Fibroblast of pulmonary artery (primary cell): ENCODE measurements at regions not wholly inside any gene's neighbourhood (a gene's known extent, or its start where the extent isn't known, plus 50 kb on each side); places are given as distances from the start of the nearest gene placed in this dataset.

Experiments used
- DNase-seq: peaks from one replicate; pipeline ENCODE4 v3.0.0-alpha.2; 2010; ENCODE audit warnings: low read depth
- H3K4me3 ChIP-seq: replicated peaks from 2 replicates; pipeline ENCODE4 v1.5.1; 2011; ENCODE audit warnings: low read depth, mild to moderate bottlenecking, control low read depth, low read length, moderate library complexity
- TF ChIP-seq, protein P1 (sequence below): IDR thresholded peaks from 2 replicates; pipeline ENCODE4 v1.5.1; 2011; ENCODE audit warnings: mild to moderate bottlenecking, control low read depth, low read length, inconsistent platforms; ENCODE audit errors: missing control alignments

DNA sequence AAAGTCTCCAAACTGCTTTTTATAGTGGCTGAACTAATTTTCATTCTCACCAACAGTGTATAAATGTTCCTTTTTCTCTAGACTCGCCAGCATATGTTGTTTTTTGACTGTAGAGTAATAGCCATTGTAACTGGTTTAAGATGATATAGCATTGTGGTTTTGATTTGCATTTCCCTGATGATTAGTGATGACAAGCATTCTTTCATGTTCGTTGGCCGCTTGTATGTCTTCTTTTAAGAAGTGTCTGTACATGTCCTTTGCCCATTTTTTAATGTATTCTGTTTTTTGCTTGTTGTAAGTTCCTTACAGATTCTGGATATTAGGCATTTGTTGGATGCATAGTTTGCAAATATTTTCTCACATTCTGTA lies 404.9 kb downstream of the FLRT2 start:
- TF ChIP-seq, protein P1, sequence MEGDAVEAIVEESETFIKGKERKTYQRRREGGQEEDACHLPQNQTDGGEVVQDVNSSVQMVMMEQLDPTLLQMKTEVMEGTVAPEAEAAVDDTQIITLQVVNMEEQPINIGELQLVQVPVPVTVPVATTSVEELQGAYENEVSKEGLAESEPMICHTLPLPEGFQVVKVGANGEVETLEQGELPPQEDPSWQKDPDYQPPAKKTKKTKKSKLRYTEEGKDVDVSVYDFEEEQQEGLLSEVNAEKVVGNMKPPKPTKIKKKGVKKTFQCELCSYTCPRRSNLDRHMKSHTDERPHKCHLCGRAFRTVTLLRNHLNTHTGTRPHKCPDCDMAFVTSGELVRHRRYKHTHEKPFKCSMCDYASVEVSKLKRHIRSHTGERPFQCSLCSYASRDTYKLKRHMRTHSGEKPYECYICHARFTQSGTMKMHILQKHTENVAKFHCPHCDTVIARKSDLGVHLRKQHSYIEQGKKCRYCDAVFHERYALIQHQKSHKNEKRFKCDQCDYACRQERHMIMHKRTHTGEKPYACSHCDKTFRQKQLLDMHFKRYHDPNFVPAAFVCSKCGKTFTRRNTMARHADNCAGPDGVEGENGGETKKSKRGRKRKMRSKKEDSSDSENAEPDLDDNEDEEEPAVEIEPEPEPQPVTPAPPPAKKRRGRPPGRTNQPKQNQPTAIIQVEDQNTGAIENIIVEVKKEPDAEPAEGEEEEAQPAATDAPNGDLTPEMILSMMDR, result no peak
- DNase-seq, result no peak
- H3K4me3 ChIP-seq, result peak overlapping the region; percentile 27

DNA sequence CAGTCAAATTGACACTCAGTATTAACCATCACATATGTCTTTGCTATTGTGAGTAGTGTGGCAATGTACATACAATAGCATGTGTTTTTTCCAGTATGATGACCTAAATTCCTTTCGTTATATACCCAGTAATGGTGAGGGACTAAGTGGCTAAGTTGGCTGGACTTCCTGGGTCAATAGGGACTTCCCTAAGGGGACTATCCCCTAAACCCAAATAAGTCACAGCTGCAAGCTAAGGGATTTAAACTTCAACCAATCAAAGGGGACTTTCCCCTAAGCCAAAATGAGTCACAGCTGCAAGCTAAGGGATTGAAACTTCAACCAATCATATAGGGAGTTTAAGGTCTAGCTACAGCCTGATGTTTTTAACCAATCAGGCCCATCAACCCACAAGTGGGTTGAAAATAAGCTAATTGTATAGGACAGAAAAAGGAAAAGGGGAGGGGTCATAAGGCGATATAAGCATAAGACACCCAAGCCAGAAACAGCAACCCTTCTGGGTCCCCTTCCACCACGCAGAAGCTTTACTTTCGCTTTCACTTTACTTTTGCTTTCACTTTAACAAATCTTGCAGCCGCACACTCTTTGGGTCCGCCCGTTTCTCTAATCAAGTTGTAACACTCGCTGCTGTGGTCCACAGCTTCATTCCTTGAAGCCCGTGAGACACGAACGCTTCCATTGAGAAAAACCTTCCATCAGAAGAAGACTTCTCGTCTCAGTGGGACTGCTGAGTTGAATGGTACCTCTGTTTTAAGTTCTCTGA lies 404.4 kb downstream of the FLRT2 start:
- TF ChIP-seq, protein P1, result no peak
- no peak for DNase-seq

GRCh38 chr14:85921241-85921640 lies 391.3 kb downstream of the FLRT2 start:
- H3K4me3 ChIP-seq, result no peak overlapping the region
- DNase-seq, result no peak
- TF ChIP-seq, protein P1, result no peak

More for the DNA sequence above, 404.4 kb downstream of the FLRT2 start:
- H3K4me3 ChIP-seq, result peak overlapping the region; percentile 27

GRCh38 chr14:85917716-85918115 lies 387.8 kb downstream of the FLRT2 start:
- DNase-seq, result no peak
- TF ChIP-seq, protein P1, result no peak

DNA sequence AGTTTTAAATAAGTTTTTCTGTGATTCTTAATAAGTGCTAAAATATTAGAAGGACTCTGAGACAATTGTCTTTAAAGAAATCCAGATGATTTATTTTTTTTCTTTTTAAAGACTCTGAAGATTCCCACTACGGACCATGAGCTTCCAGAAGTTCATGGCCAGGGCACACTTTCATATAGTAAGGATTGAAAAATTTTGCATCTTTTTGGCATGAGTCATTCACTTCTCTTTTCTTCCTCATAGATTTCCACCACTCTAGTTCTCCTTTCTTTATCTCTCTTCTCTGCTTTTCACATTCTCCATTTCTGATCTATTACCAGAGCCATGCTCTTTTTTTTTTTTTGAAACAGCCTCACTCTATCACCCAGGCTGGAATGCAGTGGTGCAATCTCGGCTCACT lies 385.8 kb downstream of the FLRT2 start:
- DNase-seq, result no peak
- no peak overlapping the region for H3K4me3 ChIP-seq
- TF ChIP-seq, protein P1, result no peak

More at GRCh38 chr14:85917716-85918115, 387.8 kb downstream of the FLRT2 start:
- no peak overlapping the region for H3K4me3 ChIP-seq

DNA sequence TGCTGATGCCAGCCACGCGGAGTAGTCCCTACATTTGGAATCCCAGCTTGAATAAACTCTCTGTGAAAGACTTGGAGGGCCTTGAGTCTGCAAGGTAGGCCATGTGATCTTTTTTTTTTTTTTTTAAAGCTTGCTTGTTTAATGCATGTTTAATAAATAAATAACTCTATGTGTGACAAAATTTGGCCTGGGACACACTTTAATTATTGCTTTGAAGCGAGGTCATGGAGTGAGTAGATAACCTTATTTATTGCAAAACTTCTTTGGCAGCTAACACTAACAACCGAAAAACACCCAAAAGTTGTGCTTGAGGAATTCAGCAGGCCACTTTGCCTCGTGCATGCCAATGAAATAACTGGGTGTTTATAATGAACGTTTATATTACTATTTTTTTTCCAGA lies 382.2 kb downstream of the FLRT2 start:
- no peak for DNase-seq
- no peak overlapping the region for H3K4me3 ChIP-seq
- TF ChIP-seq, protein P1, result no peak

DNA sequence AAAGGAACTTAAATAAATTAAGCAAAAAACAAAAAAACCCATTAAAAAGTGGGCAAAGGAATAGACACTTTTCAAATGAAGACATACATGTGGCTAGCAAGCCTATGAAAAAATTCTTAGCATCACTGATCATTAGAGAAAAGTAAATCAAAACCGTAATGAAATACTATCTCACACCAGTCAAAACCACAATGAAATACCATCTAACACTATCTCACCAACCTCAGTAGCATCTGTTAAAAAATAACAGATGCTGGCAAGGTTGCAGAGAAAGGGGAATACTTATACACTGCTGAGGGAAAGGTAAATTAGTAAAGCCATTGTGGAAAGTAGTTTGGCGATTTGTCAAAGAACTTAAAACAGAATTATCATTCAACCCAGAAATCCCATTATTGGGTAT lies 381.1 kb downstream of the FLRT2 start:
- TF ChIP-seq, protein P1, result no peak
- H3K4me3 ChIP-seq, result no peak overlapping the region
- no peak for DNase-seq
